ENCODE measurements at regions not wholly inside any gene's neighbourhood (a gene's known extent, or its start where the extent isn't known, plus 50 kb on each side); places are given as distances from the start of the nearest gene placed in this dataset.

- no peak for DNase-seq (ENCODE audit: low read depth in 2 of 2)
Measured at GRCh38 chr3:124276539-124277143, 284.7 kb upstream of the ROPN1 start.

- no peak for DNase-seq (ENCODE audit: low read depth in 2 of 2)
Measured at GRCh38 chr3:124277144-124277890, 285.4 kb upstream of the ROPN1 start.

- DNase-seq (ENCODE audit: low read depth in 2 of 2), result no peak
Measured at GRCh38 chr3:124281453-124282316, 289.8 kb upstream of the ROPN1 start.

GRCh38 chr3:124282751-124283651, 291.1 kb upstream of the ROPN1 start:
- no peak for DNase-seq (ENCODE audit: low read depth in 2 of 2)

GRCh38 chr3:124283652-124284023, 291.7 kb upstream of the ROPN1 start:
- no peak for DNase-seq (ENCODE audit: low read depth in 2 of 2)

- no peak for DNase-seq (ENCODE audit: low read depth in 2 of 2)
Measured at GRCh38 chr3:124288996-124289395, 297.1 kb upstream of the ROPN1 start.

GRCh38 chr3:124291008-124291407, 299.1 kb upstream of the ROPN1 start:
- DNase-seq (ENCODE audit: low read depth in 2 of 2), result no peak

- DNase-seq (ENCODE audit: low read depth in 2 of 2), result no peak
Measured at GRCh38 chr3:124292329-124292728, 300.4 kb upstream of the ROPN1 start.

GRCh38 chr3:124293584-124293983, 301.7 kb upstream of the ROPN1 start:
- DNase-seq (ENCODE audit: low read depth in 2 of 2), result no peak

GRCh38 chr3:124295362-124295761, 303.4 kb upstream of the ROPN1 start:
- no peak for DNase-seq (ENCODE audit: low read depth in 2 of 2)

GRCh38 chr3:124296406-124296805, 304.5 kb upstream of the ROPN1 start:
- no peak for DNase-seq (ENCODE audit: low read depth in 2 of 2)

GRCh38 chr3:124297062-124297980, 305.4 kb upstream of the ROPN1 start:
- no peak for DNase-seq (ENCODE audit: low read depth in 2 of 2)

- no peak for DNase-seq (ENCODE audit: low read depth in 2 of 2)
Measured at GRCh38 chr3:124298301-124298700, 306.4 kb upstream of the ROPN1 start.

- DNase-seq (ENCODE audit: low read depth in 2 of 2), result no peak
Measured at GRCh38 chr3:124298951-124299350, 307.0 kb upstream of the ROPN1 start.

- DNase-seq (ENCODE audit: low read depth in 2 of 2), result no peak
Measured at GRCh38 chr3:124299831-124300230, 307.9 kb upstream of the ROPN1 start.

- no peak for DNase-seq (ENCODE audit: low read depth in 2 of 2)
Measured at GRCh38 chr3:124300416-124300815, 308.5 kb upstream of the ROPN1 start.

- DNase-seq (ENCODE audit: low read depth in 2 of 2), result no peak
Measured at GRCh38 chr3:124303305-124303910, 311.5 kb upstream of the ROPN1 start.

- DNase-seq (ENCODE audit: low read depth in 2 of 2), result no peak
Measured at GRCh38 chr3:124306665-124307064, 314.7 kb upstream of the ROPN1 start.

GRCh38 chr3:124313621-124314020, 321.7 kb upstream of the ROPN1 start:
- no peak for DNase-seq (ENCODE audit: low read depth in 2 of 2)

All from stimulated activated CD8-positive, alpha-beta memory T cell treated with anti-CD3 and anti-CD28 coated beads, Interleukin-2, amount 100 ng/mL, for 48 hours (primary cell).